MCF 10A (cell line): ENCODE measurements at regions not wholly inside any gene's neighbourhood (a gene's known extent, or its start where the extent isn't known, plus 50 kb on each side); places are given as distances from the start of the nearest gene placed in this dataset.

ENCODE experiments used
- BruUV-seq: library from RNA; stranded (reverse); fragments of 400-500 nt; replicated peaks from 2 replicates; lab custom pipeline; 2021; lab: Mats Ljungman, UMichigan
- CTCF ChIA-PET: fragments of 300-600 bp; sonication (Branson Sonifier 250); formaldehyde crosslinking; extraction: SDS; loops from one replicate; lab custom pipeline; 2021; ENCODE audit warnings: antibody characterized with exemption, inconsistent platforms; lab: Yijun Ruan, JAX
- POLR2A ChIA-PET: fragments of 300-600, 350-650 bp; sonication (Branson Sonifier 250); formaldehyde crosslinking; extraction: SDS; loops from one replicate; lab custom pipeline; 2020; ENCODE audit warnings: antibody characterized with exemption, inconsistent platforms; lab: Yijun Ruan, JAX
- DNase-seq: peaks from one replicate; pipeline ENCODE4 v3.0.0-alpha.2; 2018; ENCODE audit not compliant: unreplicated experiment
- H3K27ac Mint-ChIP-seq: one replicate; pipeline ENCODE4 v1.8.0; 2022; ENCODE audit warnings: mild to moderate bottlenecking, low read depth, mixed read lengths; ENCODE audit not compliant: unreplicated experiment
- H3K27me3 Mint-ChIP-seq: one replicate; pipeline ENCODE4 v1.8.0; 2022; ENCODE audit warnings: mixed read lengths; ENCODE audit not compliant: insufficient read depth, unreplicated experiment
- H3K36me3 Mint-ChIP-seq: one replicate; pipeline ENCODE4 v1.8.0; 2022; ENCODE audit warnings: mild to moderate bottlenecking, moderate library complexity, mixed read lengths; ENCODE audit not compliant: insufficient read depth, unreplicated experiment
- H3K4me1 Mint-ChIP-seq: one replicate; pipeline ENCODE4 v1.8.0; 2022; ENCODE audit warnings: mixed read lengths; ENCODE audit not compliant: insufficient read depth, unreplicated experiment
- H3K4me3 Mint-ChIP-seq: one replicate; pipeline ENCODE4 v1.8.0; 2022; ENCODE audit warnings: mild to moderate bottlenecking, moderate library complexity, mixed read lengths; ENCODE audit not compliant: unreplicated experiment
- H3K9me3 Mint-ChIP-seq: one replicate; pipeline ENCODE4 v1.8.0; 2022; ENCODE audit warnings: mixed read lengths; ENCODE audit not compliant: unreplicated experiment
- intact Hi-C: fragments of 100-400 bp; cut with micrococcal nuclease; formaldehyde crosslinking; loops from 2 replicates; pipeline ENCODE4 v1.14.1; 2022
- TF ChIP-seq, protein P1 (sequence below): fragments of 200-600 bp; IDR thresholded peaks from one replicate; pipeline ENCODE4 v1.8.0; 2022; ENCODE audit warnings: antibody characterized with exemption, mild to moderate bottlenecking; ENCODE audit not compliant: unreplicated experiment

DNA sequence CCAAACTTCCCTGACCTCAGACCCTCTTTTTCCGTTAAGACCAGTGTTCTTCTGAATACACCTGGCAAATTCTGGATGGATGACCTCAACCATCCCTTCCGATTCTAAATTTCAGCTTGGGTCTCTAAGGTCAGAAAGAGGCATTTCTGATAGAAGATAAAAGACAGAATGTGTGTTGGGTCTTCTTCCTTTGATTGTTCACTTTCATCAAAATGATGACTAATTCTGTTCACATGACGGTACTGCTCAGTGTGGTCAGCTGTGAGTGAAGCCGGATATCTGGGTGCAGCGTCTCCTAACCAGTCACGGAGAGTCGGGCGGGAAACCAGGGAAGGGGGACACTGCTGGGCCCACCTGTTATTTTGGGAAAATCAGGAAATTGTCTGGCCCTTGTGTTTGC is 151.6 kb upstream of the NAV2 start:
- Mint-ChIP-seq H3K4me3 (no peak overlapping the region), H3K36me3 (no peaks in the 10 kb centered on the region), H3K9me3 (no peaks in the 10 kb centered on the region), H3K4me1 (peaks cover 6% of the 10 kb centered on the region), H3K27me3 (peaks cover 5% of the 10 kb centered on the region), H3K27ac (no peak overlapping the region)
- TF ChIP-seq, protein P1, sequence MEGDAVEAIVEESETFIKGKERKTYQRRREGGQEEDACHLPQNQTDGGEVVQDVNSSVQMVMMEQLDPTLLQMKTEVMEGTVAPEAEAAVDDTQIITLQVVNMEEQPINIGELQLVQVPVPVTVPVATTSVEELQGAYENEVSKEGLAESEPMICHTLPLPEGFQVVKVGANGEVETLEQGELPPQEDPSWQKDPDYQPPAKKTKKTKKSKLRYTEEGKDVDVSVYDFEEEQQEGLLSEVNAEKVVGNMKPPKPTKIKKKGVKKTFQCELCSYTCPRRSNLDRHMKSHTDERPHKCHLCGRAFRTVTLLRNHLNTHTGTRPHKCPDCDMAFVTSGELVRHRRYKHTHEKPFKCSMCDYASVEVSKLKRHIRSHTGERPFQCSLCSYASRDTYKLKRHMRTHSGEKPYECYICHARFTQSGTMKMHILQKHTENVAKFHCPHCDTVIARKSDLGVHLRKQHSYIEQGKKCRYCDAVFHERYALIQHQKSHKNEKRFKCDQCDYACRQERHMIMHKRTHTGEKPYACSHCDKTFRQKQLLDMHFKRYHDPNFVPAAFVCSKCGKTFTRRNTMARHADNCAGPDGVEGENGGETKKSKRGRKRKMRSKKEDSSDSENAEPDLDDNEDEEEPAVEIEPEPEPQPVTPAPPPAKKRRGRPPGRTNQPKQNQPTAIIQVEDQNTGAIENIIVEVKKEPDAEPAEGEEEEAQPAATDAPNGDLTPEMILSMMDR, result no peak
- BruUV-seq, result no TSS peak
- ChIA-PET POLR2A (interaction anchor here (0.8 to 1.3 kb wide), 4 partner anchors 151 to 441 kb away, joined by 3 to 4 read pairs (median 4); no protein-coding TSS in a partner anchor), CTCF (interaction anchor here (0.6 to 19.9 kb wide), 20 partner anchors 10 to 958 kb away, joined by 3 to 464 read pairs (median 4); no protein-coding TSS in a partner anchor)
- intact Hi-C loops, result no loop called here
- peak; percentile 38 for DNase-seq

DNA sequence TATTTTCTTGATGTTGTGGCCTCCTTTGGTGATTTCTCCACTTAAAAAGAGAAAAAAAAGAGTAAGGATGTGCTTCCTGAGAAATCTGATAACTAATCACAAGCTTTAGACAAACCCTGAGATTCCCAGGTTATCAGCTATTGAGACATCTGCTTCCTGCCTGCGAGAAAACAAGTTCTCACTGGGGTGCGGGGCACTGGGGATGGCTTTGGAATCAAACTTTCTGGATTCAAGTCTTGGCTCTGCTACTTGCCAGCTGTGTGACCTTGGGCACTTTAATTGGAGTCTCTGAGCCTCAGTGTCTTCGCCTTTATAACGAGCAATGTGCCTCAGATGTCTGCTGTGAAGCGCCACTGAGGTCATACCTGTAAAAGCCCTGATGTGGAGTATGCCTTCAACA is 152.5 kb upstream of the NAV2 start:
- intact Hi-C loops, result no loop called here
- H3K4me3 Mint-ChIP-seq, result no peak overlapping the region
- no peak for DNase-seq
- no TSS peak for BruUV-seq
- POLR2A ChIA-PET, result interaction anchor here (0.7 to 1.3 kb wide), 5 partner anchors 152 to 440 kb away, joined by 3 to 4 read pairs (median 3); no protein-coding TSS in a partner anchor
- no peak overlapping the region for H3K27ac Mint-ChIP-seq
- CTCF ChIA-PET, result interaction anchor here (0.6 to 19.9 kb wide), 29 partner anchors 9 to 959 kb away, joined by 3 to 464 read pairs (median 4); no protein-coding TSS in a partner anchor
- H3K4me1 Mint-ChIP-seq, result peaks cover 6% of the 10 kb centered on the region
- TF ChIP-seq, protein P1, result no peak
- H3K9me3 Mint-ChIP-seq, result no peaks in the 10 kb centered on the region
- no peaks in the 10 kb centered on the region for H3K36me3 Mint-ChIP-seq
- peaks cover 12% of the 10 kb centered on the region for H3K27me3 Mint-ChIP-seq

DNA sequence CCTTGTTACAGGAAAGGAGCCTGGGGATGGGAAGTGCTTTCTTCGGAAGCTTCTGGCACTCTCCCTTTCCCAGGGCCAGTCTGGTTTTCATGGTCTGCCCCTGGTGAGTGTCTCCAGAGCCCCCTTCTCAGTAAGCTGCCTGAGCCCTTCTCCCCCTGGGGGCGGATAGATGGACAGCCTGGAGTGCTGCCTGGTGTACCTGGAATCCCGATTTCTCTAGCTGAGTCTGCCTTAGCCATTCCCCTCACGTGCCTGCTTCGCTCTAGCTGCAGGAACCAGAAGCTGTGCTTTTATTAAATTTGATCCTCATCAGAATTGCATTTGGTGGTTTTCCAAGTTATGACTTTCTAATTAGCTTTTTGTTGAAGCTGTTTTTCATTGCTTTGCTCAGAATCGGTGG is 152.9 kb upstream of the NAV2 start:
- CTCF ChIA-PET, result interaction anchor here (0.6 to 19.9 kb wide), 25 partner anchors 9 to 960 kb away, joined by 3 to 464 read pairs (median 4); no protein-coding TSS in a partner anchor
- peaks cover 6% of the 10 kb centered on the region for H3K4me1 Mint-ChIP-seq
- H3K36me3 Mint-ChIP-seq, result no peaks in the 10 kb centered on the region
- H3K9me3 Mint-ChIP-seq, result no peaks in the 10 kb centered on the region
- peaks cover 12% of the 10 kb centered on the region for H3K27me3 Mint-ChIP-seq
- no TSS peak for BruUV-seq
- no peak overlapping the region for H3K27ac Mint-ChIP-seq
- intact Hi-C loops, result no loop called here
- no peak overlapping the region for H3K4me3 Mint-ChIP-seq
- POLR2A ChIA-PET, result interaction anchor here (0.7 to 1.3 kb wide), 3 partner anchors 163 to 308 kb away, joined by 3 to 4 read pairs (median 3); no protein-coding TSS in a partner anchor
- TF ChIP-seq, protein P1, result no peak
- DNase-seq, result no peak

DNA sequence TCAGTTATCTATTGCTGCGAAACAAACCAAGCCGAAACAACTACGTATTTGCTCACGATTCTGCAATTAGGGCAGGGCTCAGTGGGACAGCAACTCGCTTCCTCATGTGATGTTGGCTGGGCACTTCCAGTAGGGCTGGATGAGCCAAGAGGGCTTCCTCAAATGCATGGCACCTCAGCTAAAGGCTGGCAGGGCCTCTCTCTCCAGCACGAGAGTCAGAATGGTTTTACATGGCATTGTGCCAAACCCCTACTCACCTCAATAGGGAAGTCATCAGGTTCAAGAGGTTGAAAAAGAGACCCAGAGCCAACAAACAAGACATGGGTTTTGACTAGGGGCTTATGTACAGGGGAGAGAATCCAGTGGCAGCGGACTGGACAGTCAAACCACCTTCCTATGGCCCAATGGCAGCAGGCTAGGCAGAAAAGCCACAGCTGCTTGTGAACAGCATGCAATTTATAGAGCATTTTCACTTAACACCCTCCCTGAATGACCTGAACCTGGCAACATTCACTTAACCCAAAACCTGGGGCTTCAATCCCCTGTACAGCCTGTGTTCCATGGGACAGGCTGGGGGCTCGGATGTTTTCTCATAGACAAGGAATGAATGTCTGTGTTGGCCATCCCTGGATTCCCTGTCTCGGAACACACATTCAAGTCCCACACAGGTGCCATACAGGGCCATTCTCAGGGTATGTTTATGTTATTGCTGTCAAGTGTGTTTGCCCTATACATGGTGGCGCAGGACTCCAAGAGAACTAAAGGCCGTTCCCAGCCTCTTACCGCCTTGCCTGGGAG is 154.2 kb upstream of the NAV2 start:
- POLR2A ChIA-PET, result interaction anchor here (0.7 kb wide), 1 partner anchor 406 kb away, joined by 3 read pairs; no protein-coding TSS in a partner anchor
- Mint-ChIP-seq H3K4me3 (no peak overlapping the region), H3K27ac (no peak overlapping the region), H3K9me3 (no peaks in the 10 kb centered on the region), H3K36me3 (no peaks in the 10 kb centered on the region), H3K27me3 (peaks cover 12% of the 10 kb centered on the region), H3K4me1 (peaks cover 6% of the 10 kb centered on the region)
- TF ChIP-seq, protein P1, result no peak
- BruUV-seq, result no TSS peak
- DNase-seq, result no peak
- intact Hi-C loops, result no loop called here
- CTCF ChIA-PET, result interaction anchor here (0.5 to 19.9 kb wide), 15 partner anchors 13 to 801 kb away, joined by 3 to 464 read pairs (median 9); no protein-coding TSS in a partner anchor
